Fibroblast of mammary gland (primary cell): ENCODE measurements at regions not wholly inside any gene's neighbourhood (a gene's known extent, or its start where the extent isn't known, plus 50 kb on each side); places are given as distances from the start of the nearest gene placed in this dataset.

Experiments
- DNase-seq: peaks from one replicate; pipeline ENCODE4 v3.0.0-alpha.2; 2010; ENCODE audit warnings: low read depth
- H3K4me3 ChIP-seq: 2 replicates; pipeline ENCODE4 v1.5.1; 2011; ENCODE audit warnings: low read depth, mild to moderate bottlenecking, low read length, moderate library complexity; ENCODE audit not compliant: control insufficient read depth
- CTCF ChIP-seq: conservative IDR thresholded peaks from 2 replicates; pipeline ENCODE4 v1.5.1; 2011; ENCODE audit warnings: low read depth, low read length, inconsistent platforms; ENCODE audit not compliant: control insufficient read depth, insufficient read depth

DNA sequence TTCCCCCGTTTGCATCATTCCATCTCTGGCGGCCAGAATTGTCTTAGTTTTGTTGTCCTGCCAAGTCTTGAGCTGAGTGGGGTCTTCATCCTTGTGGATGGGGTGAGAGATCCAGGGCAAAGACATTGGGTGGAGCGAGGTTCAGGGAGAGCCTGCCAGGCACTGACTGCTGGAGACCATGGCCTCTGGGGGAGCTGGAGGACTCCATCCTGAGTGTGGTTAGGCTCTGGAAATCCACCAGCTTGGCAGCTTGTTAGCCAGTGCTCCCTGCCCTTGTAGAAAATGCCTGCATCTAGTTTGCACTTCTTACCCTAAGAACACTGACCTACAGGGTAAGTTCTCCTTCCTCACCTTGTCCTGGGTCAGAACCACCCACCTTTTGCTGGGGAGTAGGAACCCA, 97.2 kb upstream of the ZNF536 start:
- no peak overlapping the region for H3K4me3 ChIP-seq
- no peak for TF ChIP-seq CTCF
- no peak for DNase-seq

DNA sequence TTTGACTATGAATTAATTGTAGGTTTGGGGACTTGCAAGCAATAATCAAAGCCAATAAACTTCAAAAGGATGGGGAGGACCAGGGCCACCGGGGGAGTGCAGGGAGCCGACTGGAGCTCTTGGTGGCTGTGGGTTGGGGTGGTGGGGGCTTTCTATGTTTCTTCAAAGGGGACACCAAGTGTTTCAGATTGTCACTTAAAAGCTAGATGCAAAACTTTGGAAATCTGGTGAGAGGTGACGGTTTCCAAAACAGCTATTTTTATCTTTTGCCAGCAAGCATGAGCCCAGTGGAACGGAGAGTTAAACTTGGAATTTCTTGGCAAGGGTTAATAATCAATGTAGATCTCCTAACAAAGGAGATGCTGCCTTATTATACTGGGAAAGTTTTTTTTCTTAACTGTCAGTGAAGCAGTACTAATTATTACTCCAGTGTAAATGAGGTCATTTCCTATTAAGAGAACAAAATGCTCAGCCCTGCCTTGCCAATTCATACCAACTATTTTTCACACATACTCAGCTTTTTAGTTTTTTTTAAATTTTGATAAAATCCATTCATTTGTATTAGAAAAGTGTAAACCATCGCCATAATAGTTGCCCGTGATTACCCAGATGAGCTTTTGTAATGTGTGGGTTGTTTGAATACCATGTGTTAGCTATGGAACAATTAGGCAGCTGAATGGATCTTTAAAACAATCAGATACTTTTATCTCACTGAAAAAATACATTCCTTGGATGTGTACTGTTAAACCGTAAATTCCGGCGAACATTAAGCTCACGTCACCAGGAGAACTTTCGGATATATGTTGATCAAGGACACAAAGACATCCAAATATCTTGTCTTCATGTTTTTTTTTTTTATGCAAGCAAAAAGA, 95.9 kb upstream of the ZNF536 start:
- no peak overlapping the region for H3K4me3 ChIP-seq
- no peak for TF ChIP-seq CTCF
- no peak for DNase-seq

GRCh38 chr19:30276883-30277280, 95.3 kb upstream of the ZNF536 start:
- TF ChIP-seq CTCF, result no peak
- no peak for DNase-seq

GRCh38 chr19:30277941-30278881, 94.0 kb upstream of the ZNF536 start:
- TF ChIP-seq CTCF, result no peak
- H3K4me3 ChIP-seq, result no peak overlapping the region
- DNase-seq, result no peak

More at GRCh38 chr19:30276883-30277280, 95.3 kb upstream of the ZNF536 start:
- H3K4me3 ChIP-seq, result no peak overlapping the region

DNA sequence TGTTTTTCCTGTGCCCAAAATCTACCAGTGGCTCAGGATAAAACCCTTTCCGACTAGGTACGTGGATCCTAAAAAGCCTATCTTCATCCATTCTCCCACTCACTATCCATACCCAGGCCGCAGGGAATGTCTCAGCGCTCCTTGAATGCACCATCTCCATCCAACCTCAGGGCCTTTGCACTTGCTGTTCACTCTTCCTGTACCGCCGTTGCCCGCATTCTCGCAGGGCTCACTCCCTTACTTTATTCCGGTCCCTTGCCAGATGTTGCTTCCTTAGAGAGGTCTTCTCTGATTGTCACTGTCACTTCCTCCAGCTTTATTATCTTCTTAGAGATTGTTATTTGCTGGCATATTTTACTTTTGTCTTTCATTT, 93.3 kb upstream of the ZNF536 start:
- H3K4me3 ChIP-seq, result no peak overlapping the region
- no peak for TF ChIP-seq CTCF
- DNase-seq, result no peak

DNA sequence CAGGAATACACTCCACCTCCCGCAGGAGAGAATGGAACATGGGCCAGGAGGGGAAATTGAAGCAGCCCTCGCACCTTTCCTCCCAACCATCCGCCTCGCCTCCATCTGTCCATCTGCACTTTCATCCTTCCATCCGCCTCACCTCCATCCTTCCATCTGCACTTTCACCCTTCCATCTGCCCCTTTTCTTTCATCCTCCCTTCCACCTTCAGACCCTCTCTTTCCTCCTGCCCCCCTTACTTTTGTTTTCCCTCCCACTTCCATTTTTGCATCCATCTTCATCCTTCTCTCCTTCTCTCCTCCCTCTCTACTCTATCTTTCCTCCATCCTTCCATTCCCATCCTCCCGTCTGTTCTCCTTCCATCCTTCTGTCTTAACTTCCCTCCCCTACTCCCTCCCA, 92.2 kb upstream of the ZNF536 start:
- DNase-seq, result no peak
- no peak overlapping the region for H3K4me3 ChIP-seq
- TF ChIP-seq CTCF, result no peak
